B cell (primary cell): ENCODE measurements at regions not wholly inside any gene's neighbourhood (a gene's known extent, or its start where the extent isn't known, plus 50 kb on each side); places are given as distances from the start of the nearest gene placed in this dataset.

Experiments
- ATAC-seq: fragments of 200-7000 bp; cut with Tn5 transposase; one replicate; pipeline ENCODE4 v1.10.0; 2021; ENCODE audit warnings: low read depth, mild to moderate bottlenecking, moderate number of reproducible peaks, moderate library complexity
- CTCF ChIA-PET: fragments of 350-600 bp; sonication (Branson Sonifier 250); formaldehyde crosslinking; loops from one replicate; lab custom pipeline; 2021; ENCODE audit warnings: antibody characterized with exemption, inconsistent platforms; lab: Charles Lee
- POLR2A ChIA-PET: fragments of 350-600 bp; sonication (Branson Sonifier 250); formaldehyde crosslinking; loops from one replicate; lab custom pipeline; 2021; ENCODE audit warnings: antibody characterized with exemption; lab: Charles Lee
- DNase-seq: peaks from one replicate; pipeline ENCODE4 v3.0.0; 2013
- H2AFZ ChIP-seq: 2 replicates; pipeline ENCODE4 v1.6.1; 2012; ENCODE audit warnings: mild to moderate bottlenecking, low read depth, low read length; ENCODE audit not compliant: insufficient read depth, poor library complexity, severe bottlenecking
- H3K27ac ChIP-seq, 2 donors: 1 replicate in 1 of 2; 2 replicates in 1 of 2; pipeline ENCODE4 v1.5.1; 2012 to 2013; ENCODE audit warnings: low read length in 2 of 2, mild to moderate bottlenecking in 2 of 2, moderate library complexity in 1 of 2
- H3K27me3 ChIP-seq, 4 experiments: fragments of 200-600 bp in 1 of 4; sonication (generic) in 1 of 4; replicated peaks in 1 of 4; 1 replicate in 2 of 4; 2 replicates in 2 of 4; pipeline versions ENCODE4 v1.6.1 to v1.7.0; 2013 to 2016; ENCODE audit warnings: low read length in 3 of 4, mild to moderate bottlenecking in 2 of 4, mixed read lengths in 1 of 4, moderate library complexity in 1 of 4; ENCODE audit not compliant: insufficient read depth in 4 of 4, control insufficient read depth in 3 of 4; ENCODE audit errors: control extremely low read depth in 1 of 4
- H3K36me3 ChIP-seq, 2 experiments: replicated peaks in 1 of 2; 1 replicate in 1 of 2; 2 replicates in 1 of 2; pipeline versions ENCODE4 v1.6.1 to v1.7.1; 2013; ENCODE audit warnings: low read length in 1 of 2; ENCODE audit not compliant: insufficient read depth in 2 of 2, control insufficient read depth in 1 of 2; ENCODE audit errors: control extremely low read depth in 1 of 2, extremely low read depth in 1 of 2
- H3K4me1 ChIP-seq, 2 donors: fragments of 200-600 bp in 1 of 2; sonication (generic) in 1 of 2; 1 replicate in 1 of 2; 2 replicates in 1 of 2; pipeline versions ENCODE4 v1.5.1 to v1.6.1; 2013 to 2017; ENCODE audit warnings: low read length in 2 of 2; ENCODE audit not compliant: control insufficient read depth in 2 of 2, insufficient read depth in 2 of 2
- H3K4me2 ChIP-seq: replicated peaks from 2 replicates; pipeline ENCODE3; 2012; ENCODE audit warnings: mild to moderate bottlenecking, low read depth, low read length; ENCODE audit not compliant: poor library complexity, severe bottlenecking
- H3K4me3 ChIP-seq, 5 experiments: fragments of 200-600 bp in 1 of 5; sonication (generic) in 1 of 5; 1 replicate in 3 of 5; 2 replicates in 2 of 5; pipeline versions ENCODE4 v1.5.1 to v1.7.0; 2011 to 2016; ENCODE audit warnings: low read length in 4 of 5, mild to moderate bottlenecking in 4 of 5, low read depth in 2 of 5, control low read depth in 1 of 5, moderate library complexity in 1 of 5; ENCODE audit not compliant: insufficient read depth in 1 of 5; ENCODE audit errors: control extremely low read depth in 1 of 5, extremely low read depth in 1 of 5
- H3K79me2 ChIP-seq: fragments of 200-600 bp; sonication (generic); one replicate; pipeline ENCODE4 v1.6.0; 2016; ENCODE audit warnings: low read length; ENCODE audit not compliant: control insufficient read depth, insufficient read depth
- H3K9ac ChIP-seq: fragments of 200-600 bp; sonication (generic); 2 replicates; pipeline ENCODE4 v1.6.1; 2017; ENCODE audit warnings: mild to moderate bottlenecking, low read length, moderate library complexity
- H3K9me3 ChIP-seq, 3 donors: one replicate each; pipeline versions ENCODE4 v1.6.1 to v1.7.1; 2013; ENCODE audit warnings: low read length in 2 of 3; ENCODE audit not compliant: control insufficient read depth in 2 of 3, insufficient read depth in 1 of 3; ENCODE audit errors: control extremely low read depth in 1 of 3
- H4K20me1 ChIP-seq: 2 replicates; pipeline ENCODE4 v1.6.0; 2012; ENCODE audit warnings: mild to moderate bottlenecking, low read length; ENCODE audit not compliant: insufficient read depth, control insufficient read depth, poor library complexity, severe bottlenecking
- H3K27ac Mint-ChIP-seq: one replicate; pipeline ENCODE4 v1.8.0; 2021; ENCODE audit warnings: mixed read lengths
- H3K27me3 Mint-ChIP-seq: one replicate; pipeline ENCODE4 v1.8.0; 2021; ENCODE audit warnings: mixed read lengths
- H3K4me1 Mint-ChIP-seq: one replicate; pipeline ENCODE4 v1.8.0; 2021; ENCODE audit warnings: mixed read lengths
- H3K4me3 Mint-ChIP-seq: one replicate; pipeline ENCODE4 v1.8.0; 2021; ENCODE audit warnings: mixed read lengths
- H3K9me3 Mint-ChIP-seq: one replicate; pipeline ENCODE4 v1.8.0; 2022; ENCODE audit warnings: mixed read lengths; ENCODE audit not compliant: insufficient read depth
- EZH2 ChIP-seq: IDR thresholded peaks from 2 replicates; pipeline ENCODE4 v1.6.1; 2012; ENCODE audit warnings: borderline replicate concordance, low read depth, mild to moderate bottlenecking, moderate library complexity, low read length; ENCODE audit not compliant: insufficient read depth, poor library complexity, severe bottlenecking
- WGBS: methylation state at CpG from one replicate; pipeline ENCODE4 v1.1.5; 2013; ENCODE audit warnings: missing lambda C conversion rate; ENCODE audit not compliant: insufficient coverage; 5-methylcytosine and 5-hydroxymethylcytosine counted together
- intact Hi-C: fragments of 100-400 bp; cut with micrococcal nuclease; formaldehyde crosslinking; loops from one replicate; pipeline ENCODE4 v1.10.0; 2022
- TF ChIP-seq, protein P1 (sequence below): fragments of 200-600 bp; IDR thresholded peaks from one replicate; pipeline ENCODE4 v1.8.0; 2022; ENCODE audit warnings: antibody characterized with exemption, mild to moderate bottlenecking

DNA sequence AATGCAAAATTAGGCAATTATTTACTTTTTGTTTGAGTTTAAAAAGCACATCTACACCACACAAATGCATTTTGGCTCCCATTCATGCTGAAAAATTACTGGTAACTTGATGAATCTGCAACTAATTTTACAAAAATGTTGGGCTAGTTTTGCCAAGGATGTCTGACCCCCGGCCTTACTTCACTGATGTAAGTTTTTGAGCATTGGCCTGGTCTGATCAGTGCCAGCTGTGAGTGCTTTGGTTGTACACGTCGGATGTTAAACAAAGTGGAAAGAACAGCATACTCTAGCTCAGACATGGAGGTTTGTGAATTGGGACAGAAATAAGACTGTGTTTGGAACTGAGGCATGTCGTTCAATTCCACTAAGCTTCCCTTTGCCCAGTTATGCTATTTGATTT, 1044.2 kb downstream of the TLE4 start:
- Histone ChIP-seq H2AFZ (no peak overlapping the region), H3K4me3 (no peak overlapping the region), H3K9ac (no peak overlapping the region), H3K4me2 (no peak overlapping the region), H3K9me3 (no peaks in the 10 kb centered on the region), H3K27me3 (no peaks in the 10 kb centered on the region), H4K20me1 (no peaks in the 10 kb centered on the region), H3K36me3 (no peaks in the 10 kb centered on the region), H3K79me2 (no peaks in the 10 kb centered on the region), H3K4me1 (no peaks in the 10 kb centered on the region), H3K27ac (no peak overlapping the region)
- H3K9me3 Mint-ChIP-seq, result peaks cover 7% of the 10 kb centered on the region
- TF ChIP-seq, protein P1, sequence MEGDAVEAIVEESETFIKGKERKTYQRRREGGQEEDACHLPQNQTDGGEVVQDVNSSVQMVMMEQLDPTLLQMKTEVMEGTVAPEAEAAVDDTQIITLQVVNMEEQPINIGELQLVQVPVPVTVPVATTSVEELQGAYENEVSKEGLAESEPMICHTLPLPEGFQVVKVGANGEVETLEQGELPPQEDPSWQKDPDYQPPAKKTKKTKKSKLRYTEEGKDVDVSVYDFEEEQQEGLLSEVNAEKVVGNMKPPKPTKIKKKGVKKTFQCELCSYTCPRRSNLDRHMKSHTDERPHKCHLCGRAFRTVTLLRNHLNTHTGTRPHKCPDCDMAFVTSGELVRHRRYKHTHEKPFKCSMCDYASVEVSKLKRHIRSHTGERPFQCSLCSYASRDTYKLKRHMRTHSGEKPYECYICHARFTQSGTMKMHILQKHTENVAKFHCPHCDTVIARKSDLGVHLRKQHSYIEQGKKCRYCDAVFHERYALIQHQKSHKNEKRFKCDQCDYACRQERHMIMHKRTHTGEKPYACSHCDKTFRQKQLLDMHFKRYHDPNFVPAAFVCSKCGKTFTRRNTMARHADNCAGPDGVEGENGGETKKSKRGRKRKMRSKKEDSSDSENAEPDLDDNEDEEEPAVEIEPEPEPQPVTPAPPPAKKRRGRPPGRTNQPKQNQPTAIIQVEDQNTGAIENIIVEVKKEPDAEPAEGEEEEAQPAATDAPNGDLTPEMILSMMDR, result no peak
- TF ChIP-seq EZH2, result no peak
- H3K4me1 Mint-ChIP-seq, result no peaks in the 10 kb centered on the region
- no peak overlapping the region for H3K4me3 Mint-ChIP-seq
- ATAC-seq (no peak), DNase-seq (no peak)
- no peaks in the 10 kb centered on the region for H3K27me3 Mint-ChIP-seq
- no peak overlapping the region for H3K27ac Mint-ChIP-seq
- ChIA-PET POLR2A (no interaction called here), CTCF (no interaction called here)
- intact Hi-C loops, result no loop called here
- WGBS, result 87% methylated on average over 3 of the region's 4 CpGs

DNA sequence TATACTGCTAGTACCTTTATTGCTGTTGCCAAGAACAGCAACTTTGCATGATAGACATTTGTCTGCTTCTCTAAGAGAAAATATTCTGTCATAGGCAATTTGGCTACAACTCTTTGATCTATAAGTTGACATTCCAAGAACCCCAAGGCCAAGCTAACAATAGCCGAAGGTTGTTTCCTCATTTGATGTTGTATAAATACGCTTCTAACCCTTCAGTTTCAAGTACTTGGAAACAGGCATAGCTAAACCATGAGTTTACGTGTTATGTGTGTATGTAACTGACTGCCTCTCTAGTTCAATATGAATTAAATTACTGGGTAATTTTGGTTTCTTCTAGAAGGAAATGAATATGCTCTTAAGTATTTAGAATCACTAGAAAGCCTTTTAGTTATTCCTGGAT, 1034.0 kb downstream of the TLE4 start:
- 100% methylated on average over 1 of the region's 3 CpGs for WGBS
- H3K27me3 Mint-ChIP-seq, result no peaks in the 10 kb centered on the region
- Histone ChIP-seq H3K4me2 (no peak overlapping the region), H3K9me3 (no peaks in the 10 kb centered on the region), H2AFZ (no peak overlapping the region), H3K79me2 (no peaks in the 10 kb centered on the region), H3K27me3 (no peaks in the 10 kb centered on the region), H3K4me3 (no peak overlapping the region), H3K27ac (no peak overlapping the region), H3K9ac (no peak overlapping the region), H3K4me1 (no peaks in the 10 kb centered on the region), H4K20me1 (no peaks in the 10 kb centered on the region), H3K36me3 (no peaks in the 10 kb centered on the region)
- CTCF ChIA-PET, result no interaction called here
- H3K9me3 Mint-ChIP-seq, result no peaks in the 10 kb centered on the region
- H3K4me3 Mint-ChIP-seq, result no peak overlapping the region
- POLR2A ChIA-PET, result no interaction called here
- no peak overlapping the region for H3K27ac Mint-ChIP-seq
- ATAC-seq (no peak), DNase-seq (no peak)
- no peaks in the 10 kb centered on the region for H3K4me1 Mint-ChIP-seq
- TF ChIP-seq EZH2, result no peak
- TF ChIP-seq, protein P1, result no peak
- intact Hi-C loops, result loop anchor here (5.0 kb wide), 1 partner anchor 2002 kb away; no protein-coding TSS in a partner anchor
